NT2/D1 (cell line): ENCODE measurements at regions not wholly inside any gene's neighbourhood (a gene's known extent, or its start where the extent isn't known, plus 50 kb on each side); places are given as distances from the start of the nearest gene placed in this dataset.

Experiments used
- SUZ12 ChIP-seq: IDR thresholded peaks from 2 replicates; pipeline ENCODE4 v1.6.1; 2011; ENCODE audit not compliant: insufficient read length, insufficient read depth; ENCODE audit errors: extremely low read depth
- YY1 ChIP-seq: IDR thresholded peaks from 2 replicates; pipeline ENCODE4 v1.6.1; 2011; ENCODE audit not compliant: insufficient read length, insufficient read depth
- ZNF274 ChIP-seq: IDR thresholded peaks from 2 replicates; pipeline ENCODE4 v1.6.1; 2011; ENCODE audit warnings: mild to moderate bottlenecking, low read depth, low read length

DNA sequence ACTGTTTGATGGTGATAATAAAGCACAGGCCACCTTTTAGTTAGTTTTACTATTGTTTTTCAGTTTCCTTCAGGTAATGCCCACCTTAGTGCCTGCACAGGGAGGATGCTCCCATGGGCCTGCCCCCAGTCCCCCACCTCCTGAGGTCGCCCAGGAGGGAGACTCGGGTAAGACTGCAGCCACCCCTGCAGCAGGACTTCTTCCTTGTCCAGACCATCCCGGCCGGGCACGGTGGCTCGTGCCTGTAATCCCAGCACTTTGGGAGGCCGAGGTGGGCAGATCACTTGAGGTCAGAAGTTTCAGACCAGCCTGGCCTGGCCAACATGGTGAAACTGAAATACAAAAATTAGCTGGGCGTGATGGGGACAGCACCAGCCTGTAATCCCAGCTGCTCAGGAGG lies 68.1 kb upstream of the TANC1 start:
- no peak for TF ChIP-seq YY1
- TF ChIP-seq SUZ12 = no peak
- no peak for TF ChIP-seq ZNF274
